ENCODE measurements at regions not wholly inside any gene's neighbourhood (a gene's known extent, or its start where the extent isn't known, plus 50 kb on each side); places are given as distances from the start of the nearest gene placed in this dataset.

GRCh38 chr1:190667914-190668313 is 190.2 kb upstream of the BRINP3 start:
- H3K27me3 ChIP-seq (ENCODE audit: insufficient read depth, low read length): no peaks in the 10 kb centered on the region
- no peak overlapping the region for H3K4ac ChIP-seq (ENCODE audit: low read depth, low read length)
- H2AK5ac ChIP-seq (ENCODE audit: insufficient read length, low read length): no peak overlapping the region
- H3K23ac ChIP-seq (ENCODE audit: insufficient read length, low read depth, low read length): no peak overlapping the region
- H3K14ac ChIP-seq (ENCODE audit: insufficient read depth, low read length): no peak overlapping the region
- H3K9me3 ChIP-seq (ENCODE audit: control insufficient read depth, low read depth, low read length): no peaks in the 10 kb centered on the region
- H3K23me2 ChIP-seq (ENCODE audit: insufficient read length, low read depth, low read length, poor library complexity, severe bottlenecking): no peaks in the 10 kb centered on the region
- H2BK120ac ChIP-seq (ENCODE audit: low read depth, low read length, poor library complexity, severe bottlenecking): no peak overlapping the region
- H2BK12ac ChIP-seq (ENCODE audit: insufficient read length, low read depth, low read length): no peak overlapping the region
- Mint-ChIP-seq H3K27me3 (ENCODE audit: low read depth) (no peaks in the 10 kb centered on the region), H3K27ac (peak overlapping the region in 1 of 3 experiments; percentile 42; a peak in 1 of 7 replicates), H3K4me3 (no peak overlapping the region), H3K36me3 (ENCODE audit: insufficient read depth in 1 of 3, low read depth in 3 of 3) (no peaks in the 10 kb centered on the region), H3K9me3 (peaks cover 0 to 7% of the 10 kb centered on the region in 2 experiments; a peak in 2 of 5 replicates), H3K4me1 (no peaks in the 10 kb centered on the region)
- H4K91ac ChIP-seq (ENCODE audit: insufficient read length, low read depth, low read length): no peak overlapping the region
- no peak overlapping the region for H2BK15ac ChIP-seq (ENCODE audit: low read depth, low read length)
- H3K4me2 ChIP-seq (ENCODE audit: insufficient read depth, insufficient read length, low read length): no peak overlapping the region
- no peaks in the 10 kb centered on the region for H3K79me1 ChIP-seq (ENCODE audit: insufficient read depth, low read depth, low read length, poor library complexity, severe bottlenecking)
- no peak overlapping the region for H3K27ac ChIP-seq (ENCODE audit: insufficient read length, low read depth, low read length)
- H2AFZ ChIP-seq (ENCODE audit: low read length): no peak overlapping the region
- H3K4me1 ChIP-seq (ENCODE audit: insufficient read depth, low read length): no peaks in the 10 kb centered on the region
- H3K9ac ChIP-seq (ENCODE audit: extremely low read depth, insufficient read length, low read length): no peak overlapping the region
- TF ChIP-seq CTCF (conservative IDR thresholded peaks at IDR 0.05): no peak
- H3K56ac ChIP-seq (ENCODE audit: insufficient read length, low read depth, low read length): no peak overlapping the region
- no peak overlapping the region for H2BK20ac ChIP-seq (ENCODE audit: low read depth, low read length, poor library complexity, severe bottlenecking)
- no peak overlapping the region for H4K8ac ChIP-seq (replicated peaks; ENCODE audit: insufficient read length, low read depth, low read length)
- H2BK5ac ChIP-seq (ENCODE audit: insufficient read length, low read length): no peak overlapping the region
- H4K20me1 ChIP-seq (ENCODE audit: control insufficient read depth, insufficient read depth, insufficient read length): no peaks in the 10 kb centered on the region
- no peak overlapping the region for H3K18ac ChIP-seq (ENCODE audit: insufficient read length, low read depth, low read length)
- no peak overlapping the region for H3T11ph ChIP-seq (ENCODE audit: low read length)
- H3K79me2 ChIP-seq (ENCODE audit: insufficient read depth, low read length): no peaks in the 10 kb centered on the region
- DNase-seq: no peak
- H4K5ac ChIP-seq (ENCODE audit: insufficient read length, low read depth, low read length): no peak overlapping the region
